ENCODE measurements at regions not wholly inside any gene's neighbourhood (a gene's known extent, or its start where the extent isn't known, plus 50 kb on each side); places are given as distances from the start of the nearest gene placed in this dataset.

DNA sequence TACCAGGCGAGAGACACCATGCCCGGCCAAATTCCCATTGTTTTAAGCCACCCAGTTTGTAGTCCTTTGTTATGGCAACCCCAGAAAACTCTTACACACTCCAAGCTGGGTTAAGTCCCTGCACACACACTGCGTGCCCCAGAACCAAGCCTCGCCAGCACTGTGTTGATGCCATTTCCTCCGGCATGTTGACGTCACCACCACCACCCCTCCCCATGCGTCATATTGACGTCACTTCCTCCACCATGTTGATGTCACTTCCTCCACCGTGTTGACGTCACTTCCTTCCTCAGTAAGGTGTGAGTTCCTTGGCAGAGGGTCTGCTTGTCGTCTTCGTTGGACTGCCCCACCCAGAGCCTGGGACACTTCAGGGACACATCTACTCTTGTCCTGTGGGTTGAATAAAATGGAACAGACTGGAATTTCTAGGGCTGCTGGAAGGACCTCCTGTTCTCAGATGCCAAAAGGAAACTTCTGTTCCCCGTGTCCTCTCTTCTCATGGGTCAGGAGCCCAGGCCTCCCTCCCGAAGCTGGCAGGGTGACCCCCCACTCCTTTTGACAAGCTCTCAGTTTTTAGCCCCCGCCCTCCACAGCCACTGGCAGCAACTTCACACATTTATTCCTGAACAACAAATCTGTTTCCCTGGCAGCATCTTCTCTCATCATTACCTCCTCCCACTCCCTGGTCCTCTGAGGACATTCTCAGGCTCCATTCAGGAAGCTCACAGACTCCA is 643.3 kb downstream of the NPHP4 start:
- no peak for DNase-seq (ENCODE audit: low spot score)
- no peaks in the 10 kb centered on the region for H3K9me3 ChIP-seq (ENCODE audit: low read depth)
- no peaks in the 10 kb centered on the region for H3K27me3 ChIP-seq
- no peak overlapping the region for H3K9ac ChIP-seq
- H3K4me1 ChIP-seq, result no peaks in the 10 kb centered on the region
- no peak overlapping the region for H3K4me3 Mint-ChIP-seq
- no peak overlapping the region for H2AFZ ChIP-seq (replicated peaks)
- H3K36me3 Mint-ChIP-seq, result no peaks in the 10 kb centered on the region
- H3K36me3 ChIP-seq, result no peaks in the 10 kb centered on the region
- no peak overlapping the region for H3K4me3 ChIP-seq
- H3F3A ChIP-seq (ENCODE audit: low read depth), result no peaks in the 10 kb centered on the region
- TF ChIP-seq, protein P1, sequence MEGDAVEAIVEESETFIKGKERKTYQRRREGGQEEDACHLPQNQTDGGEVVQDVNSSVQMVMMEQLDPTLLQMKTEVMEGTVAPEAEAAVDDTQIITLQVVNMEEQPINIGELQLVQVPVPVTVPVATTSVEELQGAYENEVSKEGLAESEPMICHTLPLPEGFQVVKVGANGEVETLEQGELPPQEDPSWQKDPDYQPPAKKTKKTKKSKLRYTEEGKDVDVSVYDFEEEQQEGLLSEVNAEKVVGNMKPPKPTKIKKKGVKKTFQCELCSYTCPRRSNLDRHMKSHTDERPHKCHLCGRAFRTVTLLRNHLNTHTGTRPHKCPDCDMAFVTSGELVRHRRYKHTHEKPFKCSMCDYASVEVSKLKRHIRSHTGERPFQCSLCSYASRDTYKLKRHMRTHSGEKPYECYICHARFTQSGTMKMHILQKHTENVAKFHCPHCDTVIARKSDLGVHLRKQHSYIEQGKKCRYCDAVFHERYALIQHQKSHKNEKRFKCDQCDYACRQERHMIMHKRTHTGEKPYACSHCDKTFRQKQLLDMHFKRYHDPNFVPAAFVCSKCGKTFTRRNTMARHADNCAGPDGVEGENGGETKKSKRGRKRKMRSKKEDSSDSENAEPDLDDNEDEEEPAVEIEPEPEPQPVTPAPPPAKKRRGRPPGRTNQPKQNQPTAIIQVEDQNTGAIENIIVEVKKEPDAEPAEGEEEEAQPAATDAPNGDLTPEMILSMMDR (IDR thresholded peaks at IDR 0.05), result no peak
- TF ChIP-seq EZH2 (IDR thresholded peaks at IDR 0.05), result no peak
- TF ChIP-seq EZH2phosphoT487 (IDR thresholded peaks at IDR 0.05), result no peak
- no peak overlapping the region for H3K27ac Mint-ChIP-seq
- H3K4me2 ChIP-seq, result no peak overlapping the region
- no peaks in the 10 kb centered on the region for H4K20me1 ChIP-seq (ENCODE audit: low read depth)
- H3K27me3 Mint-ChIP-seq (ENCODE audit: insufficient read depth, low read depth), result peaks cover 4% of the 10 kb centered on the region
- H3K4me1 Mint-ChIP-seq, result peaks cover 10% of the 10 kb centered on the region
- no peaks in the 10 kb centered on the region for H3K79me2 ChIP-seq (ENCODE audit: low read depth)
- H3K27ac ChIP-seq, result no peak overlapping the region
- no peaks in the 10 kb centered on the region for H3K9me3 Mint-ChIP-seq

DNA sequence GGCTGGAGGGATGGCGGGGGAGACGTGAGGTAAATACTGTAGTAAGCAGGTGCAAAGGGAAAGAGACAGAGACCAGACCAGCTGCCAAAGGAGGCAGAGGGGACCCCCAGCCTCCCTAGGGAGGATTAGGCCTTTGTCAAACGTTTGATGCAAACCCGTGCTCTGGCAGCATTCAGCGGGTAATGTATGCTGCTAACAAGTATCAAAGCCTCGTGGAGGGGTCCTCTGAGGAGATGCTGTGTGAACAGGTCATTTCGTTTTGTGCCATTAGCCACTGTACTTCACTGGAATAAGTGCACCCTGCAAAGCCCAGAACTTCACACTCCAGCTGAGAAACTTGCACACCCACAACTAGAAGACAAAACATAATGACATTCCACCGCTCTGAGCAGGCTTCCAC is 644.5 kb downstream of the NPHP4 start:
- Histone ChIP-seq H3K27me3 (no peaks in the 10 kb centered on the region), H3K9me3 (ENCODE audit: low read depth) (no peaks in the 10 kb centered on the region), H3K4me2 (no peak overlapping the region), H3K4me3 (no peak overlapping the region), H3K79me2 (ENCODE audit: low read depth) (no peaks in the 10 kb centered on the region), H2AFZ (replicated peaks) (no peak overlapping the region), H3K9ac (no peak overlapping the region), H3K36me3 (no peaks in the 10 kb centered on the region), H3F3A (ENCODE audit: low read depth) (no peaks in the 10 kb centered on the region), H4K20me1 (ENCODE audit: low read depth) (no peaks in the 10 kb centered on the region), H3K4me1 (no peaks in the 10 kb centered on the region), H3K27ac (no peak overlapping the region)
- DNase-seq (ENCODE audit: low spot score), result no peak
- Mint-ChIP-seq H3K4me1 (peaks cover 10% of the 10 kb centered on the region), H3K9me3 (no peaks in the 10 kb centered on the region), H3K36me3 (no peaks in the 10 kb centered on the region), H3K27me3 (ENCODE audit: insufficient read depth, low read depth) (peaks cover 4% of the 10 kb centered on the region), H3K27ac (no peak overlapping the region), H3K4me3 (no peak overlapping the region)
- TF ChIP-seq EZH2 (IDR thresholded peaks at IDR 0.05) (no peak), EZH2phosphoT487 (IDR thresholded peaks at IDR 0.05) (no peak)
- TF ChIP-seq, protein P1 (IDR thresholded peaks at IDR 0.05), result no peak

DNA sequence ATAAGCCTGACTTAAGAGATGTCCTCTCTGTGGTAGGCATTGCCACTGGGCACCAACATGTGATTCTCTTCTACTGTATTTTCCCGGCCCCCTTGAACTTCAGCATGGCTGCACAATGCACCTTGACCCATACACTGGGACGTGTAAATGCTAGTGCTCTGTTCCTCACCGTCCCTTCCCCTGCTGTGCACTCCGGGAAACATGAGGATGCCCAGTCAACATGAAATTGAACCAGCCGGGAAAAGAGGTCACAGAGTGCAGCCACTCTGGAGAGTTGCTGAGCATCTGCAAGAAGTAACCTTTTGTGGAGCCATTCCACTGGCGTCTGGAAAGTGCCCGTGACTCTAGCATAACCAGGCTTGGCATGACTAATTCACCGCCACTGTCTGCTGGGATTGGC is 646.7 kb downstream of the NPHP4 start:
- Mint-ChIP-seq H3K27ac (no peak overlapping the region), H3K9me3 (no peaks in the 10 kb centered on the region), H3K36me3 (no peaks in the 10 kb centered on the region), H3K27me3 (ENCODE audit: insufficient read depth, low read depth) (peaks cover 4% of the 10 kb centered on the region), H3K4me1 (peaks cover 10% of the 10 kb centered on the region), H3K4me3 (no peak overlapping the region)
- Histone ChIP-seq H2AFZ (replicated peaks) (no peak overlapping the region), H3K27me3 (no peaks in the 10 kb centered on the region), H3K4me2 (no peak overlapping the region), H3K79me2 (ENCODE audit: low read depth) (no peaks in the 10 kb centered on the region), H3F3A (ENCODE audit: low read depth) (no peaks in the 10 kb centered on the region), H3K27ac (no peak overlapping the region), H3K4me1 (no peaks in the 10 kb centered on the region), H3K4me3 (no peak overlapping the region), H3K36me3 (no peaks in the 10 kb centered on the region), H3K9me3 (ENCODE audit: low read depth) (no peaks in the 10 kb centered on the region), H3K9ac (no peak overlapping the region), H4K20me1 (ENCODE audit: low read depth) (no peaks in the 10 kb centered on the region)
- TF ChIP-seq, protein P1 (IDR thresholded peaks at IDR 0.05), result no peak
- DNase-seq (ENCODE audit: low spot score), result no peak

Measured in neural progenitor cell (in vitro differentiated cells).